H1 (cell line): ENCODE measurements at regions not wholly inside any gene's neighbourhood (a gene's known extent, or its start where the extent isn't known, plus 50 kb on each side); places are given as distances from the start of the nearest gene placed in this dataset.

Experiments
- CTCF ChIA-PET: fragments of 300-600 bp; sonication (Branson Sonifier 250); formaldehyde crosslinking; loops from one replicate; lab custom pipeline; 2021; ENCODE audit not compliant: partially characterized antibody; lab: Charles Lee
- POLR2A ChIA-PET: fragments of 300-600 bp; sonication (Branson Sonifier 250); formaldehyde crosslinking; loops from one replicate; lab custom pipeline; 2021; ENCODE audit warnings: inconsistent platforms; ENCODE audit not compliant: partially characterized antibody; lab: Charles Lee
- DNase-seq, 2 experiments: peaks; one replicate each; pipeline versions ENCODE4 v3.0.0 to v3.0.0-alpha.2; 2010 to 2022; ENCODE audit warnings: low spot score in 2 of 2, low read depth in 1 of 2, mixed read lengths in 1 of 2
- FAIRE-seq: peaks from 2 replicates; lab custom pipeline; 2011; peaks lifted over from hg19 to GRCh38; lab: Jason Lieb, UNC
- H2AFZ ChIP-seq: 2 replicates; pipeline ENCODE4 v1.8.1; 2012; ENCODE audit warnings: low read length, inconsistent platforms
- H2AK5ac ChIP-seq: 2 replicates; pipeline ENCODE4 v1.6.1; 2013; ENCODE audit warnings: low read depth, low read length
- H2BK120ac ChIP-seq: replicated peaks from 2 replicates; pipeline ENCODE3; 2013; ENCODE audit warnings: low read depth, low read length, inconsistent platforms
- H2BK12ac ChIP-seq: 2 replicates; pipeline ENCODE4 v1.6.1; 2013; ENCODE audit warnings: low read depth, low read length
- H2BK15ac ChIP-seq: 2 replicates; pipeline ENCODE4 v1.6.1; 2013; ENCODE audit warnings: low read length
- H2BK20ac ChIP-seq: 2 replicates; pipeline ENCODE4 v1.6.1; 2013; ENCODE audit warnings: low read length
- H2BK5ac ChIP-seq: 2 replicates; pipeline ENCODE4 v1.6.1; 2013; ENCODE audit warnings: low read depth, low read length
- H3K14ac ChIP-seq: 2 replicates; pipeline ENCODE4 v1.6.1; 2013; ENCODE audit warnings: inconsistent platforms; ENCODE audit not compliant: insufficient read length
- H3K18ac ChIP-seq: 2 replicates; pipeline ENCODE4 v1.6.1; 2013; ENCODE audit warnings: low read length; ENCODE audit errors: extremely low read depth
- H3K23ac ChIP-seq: 2 replicates; pipeline ENCODE4 v1.6.1; 2013; ENCODE audit warnings: inconsistent platforms; ENCODE audit not compliant: insufficient read length
- H3K23me2 ChIP-seq: 2 replicates; pipeline ENCODE4 v1.6.1; 2013; ENCODE audit warnings: low read depth, low read length
- H3K27ac ChIP-seq: 2 replicates; pipeline ENCODE4 v1.6.1; 2011; ENCODE audit warnings: low read depth, low read length, inconsistent platforms
- H3K27me3 ChIP-seq, 4 experiments: replicated peaks in 1 of 4; 1 replicate in 1 of 4; 2 replicates in 3 of 4; pipeline versions ENCODE4 v1.6.1 to v1.8.1; 2011 to 2013; ENCODE audit warnings: low read length in 3 of 4, mild to moderate bottlenecking in 3 of 4, inconsistent platforms in 2 of 4, mixed read lengths in 2 of 4, moderate library complexity in 1 of 4; ENCODE audit not compliant: control insufficient read depth in 3 of 4, insufficient read depth in 3 of 4; ENCODE audit errors: extremely low read depth in 1 of 4
- H3K36me3 ChIP-seq, 4 experiments: 2 replicates each; pipeline versions ENCODE4 v1.6.1 to v1.8.1; 2011 to 2013; ENCODE audit warnings: mild to moderate bottlenecking in 4 of 4, low read length in 3 of 4, moderate library complexity in 2 of 4, control low read depth in 1 of 4, inconsistent platforms in 1 of 4; ENCODE audit not compliant: insufficient read depth in 4 of 4, control insufficient read depth in 2 of 4
- H3K4ac ChIP-seq: replicated peaks from 2 replicates; pipeline ENCODE3; 2013; ENCODE audit warnings: low read length, low read depth, mixed read lengths, inconsistent platforms; ENCODE audit not compliant: insufficient read length
- H3K4me1 ChIP-seq, 4 experiments: replicated peaks in 1 of 4; 1 replicate in 1 of 4; 2 replicates in 3 of 4; pipeline versions ENCODE4 v1.6.1 to v1.8.1; 2011 to 2013; ENCODE audit warnings: low read length in 3 of 4, inconsistent platforms in 2 of 4, mixed read lengths in 1 of 4; ENCODE audit not compliant: insufficient read depth in 4 of 4, control insufficient read depth in 3 of 4
- H3K4me2 ChIP-seq, 2 experiments: 2 replicates each; pipeline versions ENCODE4 v1.6.1 to v1.8.1; 2011 to 2013; ENCODE audit warnings: low read depth in 2 of 2, low read length in 2 of 2, control low read depth in 1 of 2, inconsistent platforms in 1 of 2, mild to moderate bottlenecking in 1 of 2; ENCODE audit not compliant: insufficient read depth in 1 of 2
- H3K4me3 ChIP-seq, 4 experiments: fragments of 200-600, 300-600 bp in 1 of 4; sonication (generic), shearing (Covaris generic), sonication (Bioruptor Twin) in 1 of 4; 2 replicates each; pipeline versions ENCODE4 v1.5.1 to v1.8.1; 2011 to 2016; ENCODE audit warnings: low read length in 4 of 4, low read depth in 3 of 4, control low read depth in 2 of 4, inconsistent platforms in 2 of 4, mild to moderate bottlenecking in 2 of 4, mixed read lengths in 1 of 4, moderate library complexity in 1 of 4; ENCODE audit not compliant: insufficient read depth in 2 of 4; ENCODE audit errors: extremely low read depth in 1 of 4
- H3K56ac ChIP-seq: replicated peaks from 2 replicates; pipeline ENCODE3; 2013; ENCODE audit warnings: low read depth, mild to moderate bottlenecking, mixed read lengths, low read length, inconsistent platforms; ENCODE audit not compliant: insufficient read length
- H3K79me1 ChIP-seq: 2 replicates; pipeline ENCODE4 v1.6.1; 2013; ENCODE audit warnings: low read depth, low read length, control low read depth
- H3K79me2 ChIP-seq, 2 experiments: 2 replicates each; pipeline versions ENCODE4 v1.6.1 to v1.8.1; 2012 to 2013; ENCODE audit warnings: low read length in 2 of 2, mild to moderate bottlenecking in 2 of 2, inconsistent platforms in 1 of 2; ENCODE audit not compliant: insufficient read depth in 2 of 2, control insufficient read depth in 1 of 2
- H3K9ac ChIP-seq, 4 experiments: replicated peaks in 1 of 4; 1 replicate in 1 of 4; 2 replicates in 3 of 4; pipeline versions ENCODE4 v1.6.1 to v1.8.1; 2011 to 2013; ENCODE audit warnings: low read depth in 3 of 4, low read length in 3 of 4, control low read depth in 2 of 4, mild to moderate bottlenecking in 2 of 4, moderate library complexity in 2 of 4, inconsistent platforms in 1 of 4; ENCODE audit errors: extremely low read depth in 1 of 4
- H3K9me3 ChIP-seq, 2 experiments: 2 replicates each; pipeline versions ENCODE4 v1.6.1 to v1.8.1; 2012 to 2013; ENCODE audit warnings: mild to moderate bottlenecking in 2 of 2, moderate library complexity in 2 of 2, control low read depth in 1 of 2, inconsistent platforms in 1 of 2, low read depth in 1 of 2, low read length in 1 of 2, mixed read lengths in 1 of 2; ENCODE audit not compliant: insufficient read depth in 2 of 2
- H4K20me1 ChIP-seq, 2 experiments: replicated peaks in 1 of 2; 2 replicates each; pipeline versions ENCODE3 to v1.8.1; 2011 to 2013; ENCODE audit warnings: inconsistent platforms in 2 of 2, low read length in 2 of 2, mild to moderate bottlenecking in 1 of 2; ENCODE audit not compliant: insufficient read depth in 2 of 2, control insufficient read depth in 1 of 2
- H4K5ac ChIP-seq: 2 replicates; pipeline ENCODE4 v1.6.1; 2013; ENCODE audit warnings: low read length, low read depth, mixed read lengths, inconsistent platforms; ENCODE audit not compliant: insufficient read length
- H4K8ac ChIP-seq: 2 replicates; pipeline ENCODE4 v1.8.0; 2013; ENCODE audit warnings: mild to moderate bottlenecking, moderate library complexity, low read length, inconsistent platforms; ENCODE audit not compliant: insufficient read depth; ENCODE audit errors: extremely low read depth
- H4K91ac ChIP-seq: replicated peaks from 2 replicates; pipeline ENCODE3; 2013; ENCODE audit warnings: low read length, mixed read lengths, inconsistent platforms; ENCODE audit not compliant: insufficient read length
- ATF2 ChIP-seq: IDR thresholded peaks from 2 replicates; pipeline ENCODE4 v1.6.1; 2012; ENCODE audit warnings: low read length, inconsistent platforms
- BCL11A ChIP-seq, 2 experiments: IDR thresholded peaks; one replicate each; pipeline ENCODE4 v1.6.1; 2011; ENCODE audit warnings: low read depth in 2 of 2, low read length in 2 of 2, mild to moderate bottlenecking in 2 of 2
- BRCA1 ChIP-seq: IDR thresholded peaks from 2 replicates; pipeline ENCODE4 v1.6.1; 2012; ENCODE audit warnings: low read depth, low read length, improper control_type of control experiment
- CBX5 ChIP-seq: fragments of 300-800, 300-1000 bp; sonication (generic); IDR thresholded peaks from 2 replicates; pipeline ENCODE4 v1.7.1; 2016; ENCODE audit warnings: antibody characterized with exemption, low read length, low read depth
- FOSL1 ChIP-seq: IDR thresholded peaks from 2 replicates; pipeline ENCODE4 v1.6.1; 2011; ENCODE audit warnings: mild to moderate bottlenecking, low read depth, low read length, moderate library complexity; ENCODE audit not compliant: insufficient read depth
- GTF2F1 ChIP-seq: IDR thresholded peaks from 2 replicates; pipeline ENCODE4 v1.6.1; 2012; ENCODE audit warnings: low read depth, low read length, improper control_type of control experiment, borderline replicate concordance
- JUN ChIP-seq: IDR thresholded peaks from 2 replicates; pipeline ENCODE4 v1.6.1; 2011; ENCODE audit warnings: low read depth, mild to moderate bottlenecking, improper control_type of control experiment, low read length
- JUND ChIP-seq: IDR thresholded peaks from 2 replicates; pipeline ENCODE4 v1.6.1; 2011; ENCODE audit warnings: mild to moderate bottlenecking, improper control_type of control experiment, low read length
- NANOG ChIP-seq: IDR thresholded peaks from 2 replicates; pipeline ENCODE4 v1.6.1; 2011; ENCODE audit warnings: low read length, low read depth, mild to moderate bottlenecking, inconsistent platforms; ENCODE audit not compliant: insufficient read depth, poor library complexity, severe bottlenecking
- RXRA ChIP-seq: IDR thresholded peaks from 2 replicates; pipeline ENCODE4 v1.6.1; 2011; ENCODE audit warnings: low read depth, mild to moderate bottlenecking, low read length, moderate library complexity; ENCODE audit not compliant: insufficient read depth
- SIN3A ChIP-seq, 2 experiments: IDR thresholded peaks in 1 of 2; conservative IDR thresholded peaks in 1 of 2; 2 replicates each; pipeline ENCODE4 v1.6.1; 2011 to 2012; ENCODE audit warnings: low read length in 2 of 2, improper control_type of control experiment in 1 of 2, low read depth in 1 of 2, mild to moderate bottlenecking in 1 of 2
- ZNF274 ChIP-seq: IDR thresholded peaks from 2 replicates; pipeline ENCODE4 v1.7.0; 2012; ENCODE audit warnings: low read length, borderline replicate concordance; ENCODE audit errors: extremely low read depth
- WGBS, 2 experiments: shearing (Covaris generic) in 1 of 2; methylation state at CpG; one replicate each; pipeline versions ENCODE4 v1.1.6 to v1.1.7; 2013 to 2015; ENCODE audit warnings: low lambda C conversion rate in 2 of 2, mixed read lengths in 2 of 2, inconsistent platforms in 1 of 2, low coverage in 1 of 2, missing lambda C conversion rate in 1 of 2; ENCODE audit not compliant: insufficient replicate concordance in 2 of 2, insufficient coverage in 1 of 2, insufficient read length in 1 of 2; ENCODE audit errors: extremely low coverage in 1 of 2, missing lambda C conversion rate in 1 of 2; 5-methylcytosine and 5-hydroxymethylcytosine counted together

GRCh38 chr5:24065779-24066178 is 558.4 kb downstream of the PRDM9 start:
- Histone ChIP-seq H3K36me3 (no peaks in the 10 kb centered on the region), H4K20me1 (no peaks in the 10 kb centered on the region), H3K79me1 (no peaks in the 10 kb centered on the region), H3K14ac (no peak overlapping the region), H2BK20ac (no peak overlapping the region), H2BK5ac (no peak overlapping the region), H3K23ac (no peak overlapping the region), H2BK12ac (no peak overlapping the region), H4K91ac (no peak overlapping the region), H3K18ac (no peak overlapping the region), H3K4ac (no peak overlapping the region), H3K27me3 (no peaks in the 10 kb centered on the region), H4K5ac (no peak overlapping the region), H3K27ac (no peak overlapping the region), H3K79me2 (no peaks in the 10 kb centered on the region), H3K4me3 (no peak overlapping the region), H3K23me2 (no peaks in the 10 kb centered on the region), H2AK5ac (no peak overlapping the region), H2AFZ (no peak overlapping the region), H3K56ac (no peak overlapping the region), H2BK120ac (no peak overlapping the region), H3K4me1 (no peaks in the 10 kb centered on the region), H3K9me3 (peaks cover 0 to 2% of the 10 kb centered on the region in 2 experiments; a peak in 1 of 4 replicates), H4K8ac (no peak overlapping the region), H2BK15ac (no peak overlapping the region), H3K9ac (no peak overlapping the region), H3K4me2 (no peak overlapping the region)
- POLR2A ChIA-PET, result no interaction called here
- CTCF ChIA-PET, result no interaction called here
- FAIRE-seq, result no peak
- DNase-seq, result no peak
- whole genome bisulfite sequencing, 2 experiments, result 87% methylated on average over 4 of the region's 4 CpGs; no CpG with 5 or more reads in 1 of the 2 experiments
- TF ChIP-seq BRCA1, result no peak
- TF ChIP-seq CBX5, result no peak
- TF ChIP-seq ZNF274, result no peak
- TF ChIP-seq NANOG, result no peak
- no peak for TF ChIP-seq JUND
- no peak for TF ChIP-seq JUN
- TF ChIP-seq SIN3A (conservative IDR thresholded peaks at IDR 0.05 in 1 of 2, IDR thresholded peaks at IDR 0.05 in 1 of 2; ENCODE audit: low read depth in 1 of 2, low read length in 2 of 2), result no peak
- no peak for TF ChIP-seq ATF2
- no peak for TF ChIP-seq BCL11A (IDR thresholded peaks at IDR 0.05; ENCODE audit: low read depth in 2 of 2, low read length in 2 of 2)
- no peak for TF ChIP-seq RXRA
- no peak for TF ChIP-seq GTF2F1
- TF ChIP-seq FOSL1, result no peak
